ENCODE measurements at regions not wholly inside any gene's neighbourhood (a gene's known extent, or its start where the extent isn't known, plus 50 kb on each side); places are given as distances from the start of the nearest gene placed in this dataset.

GRCh38 chr3:88369767-88370166, 220.0 kb downstream of the C3orf38 start:
- ATAC-seq (no peak), DNase-seq (ENCODE audit: low spot score) (no peak)
- CTCF ChIA-PET, result no interaction called here
- Mint-ChIP-seq H3K4me1 (no peaks in the 10 kb centered on the region), H3K27ac (no peak overlapping the region), H3K9me3 (peaks cover 26% of the 10 kb centered on the region), H3K36me3 (peaks cover 10% of the 10 kb centered on the region), H3K27me3 (ENCODE audit: low read depth) (no peaks in the 10 kb centered on the region), H3K4me3 (no peak overlapping the region)
- no peak for TF ChIP-seq ZBTB21 (CRISPR knock-in tag; IDR thresholded peaks at IDR 0.05; ENCODE audit: borderline replicate concordance)
- no peak for TF ChIP-seq JAZF1 (CRISPR knock-in tag; IDR thresholded peaks at IDR 0.05)
- TF ChIP-seq ZBTB43 (CRISPR knock-in tag; IDR thresholded peaks at IDR 0.05), result no peak
- no peak for TF ChIP-seq FOXJ3 (CRISPR knock-in tag; IDR thresholded peaks at IDR 0.05; ENCODE audit: borderline replicate concordance)
- no peak for TF ChIP-seq ZNF671 (CRISPR knock-in tag; IDR thresholded peaks at IDR 0.05)
- TF ChIP-seq GRHL2 (CRISPR knock-in tag; IDR thresholded peaks at IDR 0.05; ENCODE audit: insufficient replicate concordance, severe bottlenecking), result no peak
- no peak for TF ChIP-seq SMAD4 (CRISPR knock-in tag; IDR thresholded peaks at IDR 0.05)
- no peak for TF ChIP-seq NR2C2 (CRISPR knock-in tag; IDR thresholded peaks at IDR 0.05)
- TF ChIP-seq CREB1 (CRISPR knock-in tag; IDR thresholded peaks at IDR 0.05), result no peak
- no peak for TF ChIP-seq ZMAT4 (CRISPR knock-in tag; IDR thresholded peaks at IDR 0.05)
- no peak for TF ChIP-seq TCF7 (CRISPR knock-in tag; IDR thresholded peaks at IDR 0.05; ENCODE audit: low read depth)
- TF ChIP-seq AFF4 (CRISPR knock-in tag; IDR thresholded peaks at IDR 0.05; ENCODE audit: borderline replicate concordance), result no peak
- no peak for TF ChIP-seq CTCF (IDR thresholded peaks at IDR 0.05)
- no peak for TF ChIP-seq FOXP1 (CRISPR knock-in tag; IDR thresholded peaks at IDR 0.05; ENCODE audit: borderline replicate concordance)
- TF ChIP-seq, protein P1, sequence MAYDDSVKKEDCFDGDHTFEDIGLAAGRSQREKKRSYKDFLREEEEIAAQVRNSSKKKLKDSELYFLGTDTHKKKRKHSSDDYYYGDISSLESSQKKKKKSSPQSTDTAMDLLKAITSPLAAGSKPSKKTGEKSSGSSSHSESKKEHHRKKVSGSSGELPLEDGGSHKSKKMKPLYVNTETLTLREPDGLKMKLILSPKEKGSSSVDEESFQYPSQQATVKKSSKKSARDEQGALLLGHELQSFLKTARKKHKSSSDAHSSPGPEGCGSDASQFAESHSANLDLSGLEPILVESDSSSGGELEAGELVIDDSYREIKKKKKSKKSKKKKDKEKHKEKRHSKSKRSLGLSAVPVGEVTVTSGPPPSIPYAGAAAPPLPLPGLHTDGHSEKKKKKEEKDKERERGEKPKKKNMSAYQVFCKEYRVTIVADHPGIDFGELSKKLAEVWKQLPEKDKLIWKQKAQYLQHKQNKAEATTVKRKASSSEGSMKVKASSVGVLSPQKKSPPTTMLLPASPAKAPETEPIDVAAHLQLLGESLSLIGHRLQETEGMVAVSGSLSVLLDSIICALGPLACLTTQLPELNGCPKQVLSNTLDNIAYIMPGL (CRISPR knock-in tag; IDR thresholded peaks at IDR 0.05), result no peak
- POLR2A ChIA-PET, result no interaction called here

DNA sequence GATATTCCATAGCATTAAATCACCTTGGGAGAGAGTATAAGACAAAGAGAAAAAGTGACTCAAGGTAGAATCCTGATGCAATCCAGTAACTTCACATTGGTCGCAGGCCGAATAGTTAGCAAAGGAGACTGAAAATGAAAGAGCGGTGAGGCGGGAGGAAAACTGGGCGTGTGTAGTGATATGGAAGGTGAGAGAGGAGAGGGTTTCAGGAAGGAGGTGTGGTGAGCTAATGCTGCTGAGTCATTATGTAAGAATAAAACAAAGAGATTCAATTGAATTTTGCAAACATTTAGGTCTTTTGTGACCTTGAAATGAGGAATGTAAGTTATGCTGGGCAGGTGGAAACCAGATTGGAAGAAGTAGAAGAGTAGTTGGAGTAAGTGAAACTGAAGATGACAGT, 235.3 kb downstream of the C3orf38 start:
- ATAC-seq, result no peak
- TF ChIP-seq ZNF416 (CRISPR knock-in tag; IDR thresholded peaks at IDR 0.05), result no peak
- TF ChIP-seq, protein P2, sequence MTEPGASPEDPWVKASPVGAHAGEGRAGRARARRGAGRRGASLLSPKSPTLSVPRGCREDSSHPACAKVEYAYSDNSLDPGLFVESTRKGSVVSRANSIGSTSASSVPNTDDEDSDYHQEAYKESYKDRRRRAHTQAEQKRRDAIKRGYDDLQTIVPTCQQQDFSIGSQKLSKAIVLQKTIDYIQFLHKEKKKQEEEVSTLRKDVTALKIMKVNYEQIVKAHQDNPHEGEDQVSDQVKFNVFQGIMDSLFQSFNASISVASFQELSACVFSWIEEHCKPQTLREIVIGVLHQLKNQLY (CRISPR knock-in tag; IDR thresholded peaks at IDR 0.05), result no peak
- ChIA-PET POLR2A (no interaction called here), CTCF (no interaction called here)
- no peaks in the 10 kb centered on the region for H3K27me3 Mint-ChIP-seq (ENCODE audit: low read depth)
- no peak for DNase-seq (ENCODE audit: low spot score)
- H3K9me3 Mint-ChIP-seq, result peaks cover 15% of the 10 kb centered on the region
- H3K4me3 Mint-ChIP-seq, result no peak overlapping the region
- no peaks in the 10 kb centered on the region for H3K36me3 Mint-ChIP-seq
- H3K4me1 Mint-ChIP-seq, result peaks cover 8% of the 10 kb centered on the region
- peak overlapping the region; percentile 6 for H3K27ac Mint-ChIP-seq

Data from WTC11 (cell line).